HG03159 (cell line): ENCODE measurements at regions not wholly inside any gene's neighbourhood (a gene's known extent, or its start where the extent isn't known, plus 50 kb on each side); places are given as distances from the start of the nearest gene placed in this dataset.

ENCODE experiments used
- ATAC-seq: cut with Tn5 transposase; IDR thresholded peaks from one replicate; pipeline ENCODE4 v1.9.1; 2021; ENCODE audit warnings: mild to moderate bottlenecking, moderate library complexity; ENCODE audit not compliant: unreplicated experiment

- ATAC-seq = no peak
Observed at GRCh38 chr3:132267391-132267993, 49.7 kb upstream of the ACP3 start.
